HG02973 (cell line): ENCODE measurements at regions not wholly inside any gene's neighbourhood (a gene's known extent, or its start where the extent isn't known, plus 50 kb on each side); places are given as distances from the start of the nearest gene placed in this dataset.
"Not testable (repeated sequence)": the region's sequence is repeated elsewhere in the genome, so short reads cannot be mapped to it uniquely, and the experiment has no call there.

Experiments
- ATAC-seq: cut with Tn5 transposase; IDR thresholded peaks from one replicate; pipeline ENCODE4 v1.9.1; 2021; ENCODE audit warnings: moderate library complexity; ENCODE audit not compliant: unreplicated experiment

DNA sequence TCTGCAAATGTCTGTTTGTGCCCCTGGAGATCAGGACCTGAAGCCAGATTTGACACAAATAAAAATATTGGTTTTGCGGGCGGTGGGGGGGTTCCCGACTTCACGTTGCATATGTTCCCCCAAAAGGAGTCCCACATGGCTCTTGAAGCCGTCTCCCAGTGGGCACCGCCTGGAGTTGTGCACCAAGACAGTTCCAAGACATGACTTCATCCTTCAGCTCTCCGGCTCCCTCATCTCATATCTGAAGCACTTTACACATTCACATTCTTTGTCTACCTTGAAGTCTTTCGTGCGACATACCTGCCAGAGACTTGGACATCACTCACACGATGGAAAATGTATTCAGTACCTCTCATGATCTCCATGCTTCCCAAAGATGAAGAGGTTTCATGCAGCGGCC, 362.8 kb upstream of the FOXK1 start:
- no peak for ATAC-seq

DNA sequence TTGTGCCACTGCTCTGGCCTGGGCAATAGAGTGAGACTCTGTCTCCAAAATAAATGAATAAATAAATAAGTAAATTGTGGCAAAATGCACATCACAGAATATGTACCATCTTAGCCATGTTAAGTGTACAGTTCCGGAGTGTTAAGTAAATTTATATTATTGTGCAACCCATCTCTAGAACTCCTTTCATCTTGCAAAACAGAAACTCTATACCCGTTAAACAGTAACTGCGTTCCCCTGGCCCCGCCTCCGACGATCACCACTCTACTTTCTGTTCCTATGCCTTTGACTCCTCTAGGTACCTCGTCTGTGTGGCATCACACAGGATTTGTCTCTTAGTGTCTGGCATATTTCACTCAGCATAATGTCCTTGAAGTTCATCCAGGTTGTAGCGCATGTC, 356.4 kb upstream of the FOXK1 start:
- ATAC-seq, result no peak

DNA sequence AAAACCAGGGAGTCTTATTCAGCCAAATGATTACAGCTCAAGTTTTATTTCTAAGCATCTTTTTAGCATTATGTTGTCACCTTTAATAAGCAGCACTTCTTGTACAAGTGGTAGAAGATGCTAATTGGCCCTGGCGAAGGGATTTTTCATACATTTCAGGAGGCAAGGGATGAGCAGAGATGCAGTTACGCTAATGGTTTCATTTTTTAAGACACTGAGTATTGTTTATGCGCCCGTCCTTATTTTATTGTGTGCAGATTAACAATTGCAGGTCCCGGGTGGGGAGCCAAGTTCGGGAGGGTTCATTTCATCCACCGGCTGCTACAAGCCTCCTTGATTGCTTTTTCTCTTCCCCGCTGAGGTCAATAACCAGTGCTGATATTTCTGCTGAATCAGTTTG, 350.4 kb upstream of the FOXK1 start:
- no peak for ATAC-seq

DNA sequence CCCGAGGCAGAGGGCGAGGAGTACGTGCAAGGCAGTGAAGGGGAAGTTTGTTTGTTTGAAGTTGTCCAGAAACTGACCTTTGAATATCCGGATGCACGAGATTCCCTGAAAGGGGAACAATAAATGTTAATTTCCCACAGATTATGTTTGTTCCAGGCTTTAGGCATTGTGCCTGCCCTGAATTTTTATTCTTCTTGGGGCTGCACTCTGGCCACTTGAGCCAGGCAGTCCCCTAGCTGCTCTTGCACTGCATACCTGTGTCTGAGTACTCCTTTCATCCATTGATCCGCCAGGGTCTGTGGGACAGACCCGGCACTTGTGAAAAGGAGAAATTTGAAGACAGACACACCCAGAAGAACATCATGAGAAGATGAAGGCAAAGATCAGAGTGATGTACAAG, 343.5 kb upstream of the FOXK1 start:
- ATAC-seq, result no peak

DNA sequence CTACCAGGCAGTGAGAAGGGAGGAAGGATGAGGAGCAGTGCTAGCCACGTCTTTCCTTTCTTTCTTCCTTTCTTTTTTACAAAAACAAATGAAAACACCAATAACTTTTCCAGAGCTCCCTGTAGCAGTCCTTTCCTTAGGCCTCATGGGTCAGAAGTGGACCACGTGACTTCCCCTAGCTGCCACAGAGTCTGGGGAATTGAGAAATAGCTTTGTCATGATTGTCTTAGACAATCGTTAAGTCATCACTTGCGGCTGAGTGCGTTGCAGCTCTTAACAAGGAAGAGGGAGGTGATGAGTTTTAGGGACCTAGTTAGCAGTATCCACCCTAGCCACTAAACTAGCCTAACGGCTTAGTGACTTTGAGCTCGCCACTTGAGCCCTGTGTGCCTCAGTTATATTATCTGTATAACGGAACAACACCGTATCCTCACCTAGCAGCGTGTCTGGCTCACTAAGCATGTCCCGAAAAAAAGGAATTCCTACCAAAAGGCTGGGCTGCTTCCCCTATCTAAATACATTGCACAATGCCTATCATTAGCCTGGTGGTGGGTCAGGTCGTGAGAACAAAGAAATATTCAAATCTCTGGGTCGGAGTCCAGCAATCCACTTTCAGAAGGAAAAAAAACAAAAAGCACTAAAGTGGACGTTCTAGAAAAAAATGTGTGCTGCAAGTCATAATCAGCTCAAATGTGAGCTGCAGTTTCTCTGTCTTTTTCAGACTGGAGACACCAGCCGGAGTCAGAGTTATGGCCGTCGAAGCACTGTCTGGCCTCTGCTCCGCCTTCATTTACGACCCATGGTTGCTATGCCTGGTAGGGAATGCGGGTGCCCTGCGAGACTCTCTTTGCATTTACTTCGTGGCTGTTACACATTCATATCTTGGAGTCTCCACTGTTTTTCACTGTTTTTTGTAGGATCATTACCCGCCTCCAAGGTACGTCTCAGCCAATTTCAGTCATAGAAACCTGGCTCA, 338.5 kb upstream of the FOXK1 start:
- no peak for ATAC-seq

DNA sequence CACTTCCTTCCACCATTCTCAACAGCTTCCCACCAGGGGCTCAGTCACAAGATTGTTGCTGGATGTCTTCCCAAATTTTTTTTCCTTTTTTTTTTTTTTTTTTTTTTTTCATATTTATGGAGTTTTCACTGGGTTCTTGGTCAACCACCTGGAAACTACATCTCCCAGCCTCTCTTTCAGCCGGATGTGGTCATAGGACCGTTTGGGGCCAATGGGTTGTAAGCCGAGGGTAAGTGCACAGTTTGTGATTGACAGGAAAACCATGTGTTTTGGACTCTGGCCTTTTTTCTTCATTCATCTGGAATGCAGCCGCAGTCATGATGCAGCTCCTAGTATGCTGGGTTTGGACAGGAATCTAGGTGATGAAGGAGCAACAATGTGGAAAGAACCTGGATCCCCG, 337.1 kb upstream of the FOXK1 start:
- ATAC-seq, result no peak

DNA sequence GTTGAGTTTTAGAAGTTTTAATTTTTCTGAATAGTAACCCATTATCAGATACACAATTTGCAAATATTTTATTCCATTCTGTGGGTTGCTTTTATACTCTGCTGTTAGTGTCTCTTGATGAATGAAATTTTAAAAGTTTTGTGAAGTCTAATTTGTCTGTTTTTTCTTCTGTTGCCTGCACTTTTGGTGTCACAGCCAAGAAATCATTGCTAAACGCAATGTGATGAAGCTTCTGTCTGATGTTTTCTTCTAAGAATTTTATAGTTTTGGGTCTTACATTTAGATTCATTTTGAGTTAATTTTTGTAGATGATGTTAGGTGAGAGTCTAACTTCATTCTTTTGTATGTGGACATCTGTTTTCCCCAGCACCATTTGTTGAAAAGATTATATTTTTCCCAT, 330.0 kb upstream of the FOXK1 start:
- ATAC-seq, result no peak

DNA sequence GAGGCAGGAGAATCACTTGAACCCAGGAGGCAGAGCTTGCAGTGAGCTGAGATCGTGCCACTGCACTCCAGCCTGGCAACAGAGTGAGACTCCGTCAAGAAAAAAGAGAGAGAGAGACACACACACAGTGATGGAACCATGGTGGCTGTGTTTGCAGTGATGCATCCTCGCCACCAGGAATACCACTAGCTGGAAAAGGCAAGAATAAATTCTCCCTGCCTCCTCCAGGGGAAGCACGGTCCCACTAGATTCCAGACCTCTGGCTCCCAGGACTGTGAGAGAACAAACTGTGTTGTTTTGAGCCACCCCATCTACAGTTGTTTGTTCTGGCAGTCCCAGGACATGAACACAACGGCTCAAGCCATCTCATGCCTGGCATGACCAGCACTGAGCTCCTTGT, 320.3 kb upstream of the FOXK1 start:
- ATAC-seq, result no peak

DNA sequence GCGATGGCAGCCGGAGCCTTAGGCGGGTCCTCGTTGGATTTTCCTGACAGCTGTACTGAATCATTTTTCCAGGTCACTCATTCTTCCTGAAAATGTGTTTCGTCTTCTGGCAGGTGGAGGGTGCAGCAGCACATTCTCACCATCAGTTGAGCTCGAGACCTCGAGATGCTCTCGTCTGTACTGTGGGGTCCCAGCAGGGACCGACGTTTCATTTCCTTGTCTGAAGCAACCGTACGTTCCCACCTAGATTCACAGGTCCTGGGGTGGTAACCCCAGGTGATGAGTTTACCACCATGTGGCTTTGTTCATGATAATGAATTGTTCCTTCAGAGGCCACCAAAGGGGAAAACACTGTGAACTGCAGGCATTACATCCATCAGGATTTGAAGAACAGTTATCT, 298.5 kb upstream of the FOXK1 start:
- ATAC-seq, result no peak

DNA sequence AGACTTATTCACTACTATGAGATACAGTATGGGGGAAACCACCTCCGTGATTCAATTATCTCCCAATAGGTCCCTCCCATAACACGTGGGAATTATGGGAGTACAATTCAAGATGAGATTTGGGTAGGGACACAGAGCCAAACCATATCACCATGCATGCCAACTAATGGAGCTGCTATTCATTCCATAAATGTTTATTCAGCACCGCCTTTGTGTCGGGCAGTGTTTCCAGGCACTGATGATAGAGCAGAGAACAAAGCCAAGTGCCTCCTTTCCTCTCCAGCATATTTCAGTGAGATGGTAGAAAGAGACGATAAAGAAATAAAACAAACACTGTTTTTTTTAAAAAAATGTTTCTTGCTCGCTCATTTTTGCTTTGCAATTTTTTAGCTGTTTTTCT, 295.9 kb upstream of the FOXK1 start:
- ATAC-seq, result no peak

DNA sequence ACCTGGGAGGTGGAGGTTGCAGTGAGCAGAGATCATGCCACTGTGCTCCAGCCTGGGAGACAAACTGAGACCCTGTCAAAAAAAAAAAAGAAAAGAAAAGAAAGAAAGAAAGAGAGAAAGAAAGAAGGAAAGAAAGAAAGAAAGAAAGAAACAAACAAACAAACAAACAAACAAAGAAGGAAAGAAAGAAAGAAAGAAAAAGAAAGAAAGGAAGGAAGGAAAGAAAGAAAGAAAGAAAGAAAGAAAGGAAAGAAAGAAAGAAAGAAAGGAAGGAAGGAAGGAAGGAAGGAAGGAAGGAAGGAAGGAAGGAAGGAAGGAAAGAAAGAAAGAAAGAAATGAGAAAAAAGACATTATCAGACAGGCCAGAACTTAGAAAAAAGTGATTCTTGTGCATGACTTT, 291.0 kb upstream of the FOXK1 start:
- not testable (repeated sequence) for ATAC-seq

DNA sequence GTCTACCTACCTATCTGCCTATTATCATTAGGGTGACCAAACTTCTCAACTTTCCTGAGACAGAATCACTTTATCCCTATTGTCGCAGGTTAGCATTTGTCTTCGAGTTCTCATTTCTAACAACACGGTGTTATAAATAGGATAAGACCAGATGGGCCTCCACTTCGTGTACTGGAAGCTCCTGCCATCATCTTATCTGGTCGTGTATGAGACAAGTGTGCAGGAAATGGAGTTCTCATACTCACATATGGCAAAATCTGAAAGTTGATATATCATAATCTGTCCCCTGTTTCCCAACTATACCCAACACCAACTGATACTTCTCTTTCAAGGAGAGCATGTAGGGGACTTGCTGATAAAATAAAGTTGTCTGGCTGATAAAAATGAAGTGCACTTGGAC, 287.4 kb upstream of the FOXK1 start:
- ATAC-seq, result no peak

DNA sequence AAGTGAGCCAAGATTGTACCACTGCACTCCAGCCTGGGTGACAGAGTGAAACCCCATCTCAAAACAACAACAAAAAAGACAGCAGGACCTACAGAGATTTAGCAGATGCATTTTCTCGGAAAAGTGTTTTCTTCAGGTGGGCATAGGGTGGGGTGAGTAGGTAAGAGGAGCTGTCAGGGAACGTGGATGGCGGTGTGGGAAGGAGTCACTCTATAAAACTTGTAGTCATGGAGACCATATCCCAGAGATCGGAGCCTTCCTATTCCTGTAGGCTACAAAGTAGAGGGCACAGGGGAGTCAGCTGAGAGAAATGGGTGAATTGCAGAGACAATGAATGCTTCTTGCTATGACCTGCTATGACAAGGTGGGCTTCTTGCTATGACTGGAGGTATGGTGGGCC, 283.0 kb upstream of the FOXK1 start:
- ATAC-seq, result no peak

DNA sequence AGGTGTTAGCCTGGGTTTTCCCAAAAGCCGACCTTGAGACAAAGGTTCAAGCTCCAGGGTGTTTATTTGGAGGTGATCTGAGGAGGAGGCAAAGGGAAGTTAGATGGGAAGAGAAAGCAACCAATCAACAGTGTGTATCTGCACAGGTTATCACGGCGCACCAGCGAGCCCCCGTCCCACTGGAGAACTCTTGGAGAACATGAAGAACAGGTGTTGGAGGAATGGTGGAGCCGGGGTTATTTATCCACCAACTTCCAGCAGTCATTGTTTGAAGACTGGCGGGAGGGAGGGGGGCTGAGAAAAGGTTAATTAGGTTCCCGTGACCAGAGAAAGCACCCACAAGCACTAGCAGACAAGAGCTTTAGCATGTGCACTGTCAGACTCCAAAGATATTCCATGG, 282.5 kb upstream of the FOXK1 start:
- ATAC-seq, result no peak

DNA sequence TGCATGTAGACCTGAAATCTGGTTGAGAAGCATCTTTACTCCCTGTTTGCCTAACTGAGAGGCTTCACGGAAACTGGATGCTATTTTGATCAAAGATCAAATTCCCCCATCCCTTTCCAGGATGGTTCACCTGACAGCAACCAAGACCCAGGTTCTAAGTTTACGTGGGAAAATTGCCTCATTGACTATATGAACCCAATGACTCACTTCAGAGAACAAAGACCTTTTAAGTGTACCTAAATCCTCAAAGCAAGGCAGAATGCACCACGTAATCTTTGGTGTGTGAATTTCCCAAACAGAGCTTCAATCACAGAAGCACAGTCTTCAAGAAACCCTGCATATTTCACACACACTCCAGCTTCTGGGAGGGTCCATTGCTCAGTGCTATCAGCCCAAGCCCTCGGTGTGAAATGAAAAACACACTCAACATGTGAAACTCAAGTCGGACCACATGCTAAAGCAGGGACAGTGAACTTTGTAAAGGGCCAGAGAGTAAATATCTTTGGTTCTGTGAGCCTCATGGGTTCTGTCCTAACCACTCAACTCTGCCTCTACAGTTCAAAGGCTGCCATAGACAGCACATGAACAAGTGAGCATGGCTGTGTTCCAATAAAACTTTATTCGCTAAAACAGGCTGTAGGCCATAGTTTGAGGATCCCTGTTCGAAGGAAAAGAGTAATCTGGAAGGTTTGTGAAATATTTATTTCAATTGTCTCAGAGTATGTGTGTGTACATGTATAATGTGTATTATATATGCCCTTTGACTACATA, 275.6 kb upstream of the FOXK1 start:
- ATAC-seq, result no peak

DNA sequence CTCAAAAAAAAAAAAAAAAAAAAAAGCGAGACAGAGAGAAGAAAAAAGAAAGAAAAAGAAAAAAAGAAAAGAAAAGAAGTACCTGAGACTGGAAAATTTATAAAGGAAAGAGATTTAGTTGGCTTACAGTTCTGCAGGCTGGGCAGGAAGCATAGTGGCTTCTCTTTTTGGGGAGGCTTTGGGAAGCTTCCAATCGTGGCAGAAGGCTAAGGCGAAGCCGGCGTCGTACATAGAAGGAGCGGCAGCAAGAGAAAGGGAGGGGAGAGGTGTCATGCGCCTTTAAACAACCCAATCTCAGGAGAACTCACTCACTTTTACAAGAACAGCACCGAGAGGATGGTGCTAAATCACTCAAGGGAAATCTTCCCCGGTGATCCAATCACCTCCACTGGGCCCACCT, 272.1 kb upstream of the FOXK1 start:
- no peak for ATAC-seq

DNA sequence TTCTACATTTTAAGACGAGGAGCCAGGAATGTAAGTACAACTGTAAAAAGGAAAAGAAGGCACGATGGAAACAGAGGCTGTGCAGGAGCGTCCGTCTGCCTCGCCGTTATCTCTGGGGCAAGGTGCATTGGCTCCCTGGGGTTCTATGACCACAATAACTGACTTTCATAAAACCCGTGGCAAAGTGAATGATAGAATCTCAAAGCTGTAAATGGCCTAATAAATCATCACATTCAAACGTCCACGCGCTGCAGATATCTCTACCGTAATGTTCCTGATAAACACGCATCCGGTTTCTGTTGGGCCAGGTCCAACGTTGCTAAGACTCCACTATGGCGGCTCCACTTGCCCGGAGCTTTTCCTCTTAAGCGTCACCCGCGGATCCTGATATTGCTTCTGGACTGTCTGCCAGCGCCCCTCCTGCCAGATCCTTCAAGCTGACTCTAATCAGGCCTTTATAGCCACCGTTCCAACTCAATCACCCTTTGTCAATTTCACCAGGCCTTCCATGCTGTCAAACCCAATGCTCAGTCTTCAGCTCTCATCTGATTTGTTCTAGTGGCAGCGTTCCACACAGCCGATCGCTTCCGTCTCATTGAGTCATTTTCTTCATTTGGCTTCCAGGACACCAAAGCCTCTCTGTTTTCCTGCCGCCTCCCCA, 265.6 kb upstream of the FOXK1 start:
- ATAC-seq, result no peak

DNA sequence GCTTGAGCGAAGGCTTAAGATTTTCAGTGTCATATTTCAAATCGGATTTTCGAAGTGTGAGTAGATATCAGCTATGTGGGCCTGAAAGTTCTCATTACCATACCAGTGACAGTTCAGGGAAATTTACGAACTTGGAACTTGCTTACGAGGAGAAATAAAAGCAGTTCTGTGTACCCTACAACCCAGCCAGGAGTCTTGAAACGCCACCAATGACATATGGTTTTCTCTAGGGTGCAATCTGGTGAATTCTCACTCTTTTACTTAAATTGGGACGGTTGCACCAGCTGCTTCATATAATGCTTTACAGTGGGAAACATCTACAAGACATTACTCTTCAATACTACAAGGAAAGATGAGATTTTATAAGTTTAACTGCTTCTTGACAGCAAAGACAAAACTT, 253.6 kb upstream of the FOXK1 start:
- no peak for ATAC-seq

DNA sequence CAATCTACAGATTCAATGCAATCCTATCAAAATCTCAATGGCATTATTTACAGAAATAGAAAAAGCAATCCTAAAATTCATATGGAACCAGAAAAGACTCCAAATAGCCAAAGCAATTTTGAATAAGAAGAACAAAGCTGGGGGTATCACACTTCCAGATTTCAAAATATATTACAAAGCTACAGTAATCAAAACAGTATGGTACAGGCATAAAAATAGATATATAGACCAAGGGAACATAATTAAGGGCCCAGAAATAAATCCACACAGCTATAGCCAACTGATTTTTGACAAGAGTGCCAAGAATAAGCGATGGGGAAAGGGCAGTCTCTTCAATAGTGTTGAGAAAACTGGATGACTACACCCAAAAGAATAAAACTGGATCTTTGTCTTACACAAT, 251.9 kb upstream of the FOXK1 start:
- no peak for ATAC-seq

DNA sequence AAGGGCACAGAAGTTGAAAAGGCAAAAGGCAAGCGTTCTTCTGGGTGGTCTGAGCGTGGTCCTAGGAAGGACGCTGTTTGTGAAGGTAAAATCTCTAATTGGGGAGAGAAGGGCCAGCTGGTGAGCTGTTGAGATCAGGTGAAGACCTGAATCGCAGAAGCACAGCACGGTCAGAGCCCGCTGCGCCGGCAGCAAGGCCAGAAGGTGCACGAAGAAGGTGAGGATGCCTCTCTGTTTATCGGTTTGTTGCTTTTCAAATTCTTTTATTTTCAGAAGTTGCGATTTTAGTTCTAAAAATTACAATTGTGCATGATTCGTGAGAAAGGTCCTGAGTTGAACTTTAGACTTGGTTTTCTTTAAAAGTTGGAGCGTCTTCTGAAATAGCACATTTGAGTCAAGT, 247.8 kb upstream of the FOXK1 start:
- ATAC-seq, result no peak

DNA sequence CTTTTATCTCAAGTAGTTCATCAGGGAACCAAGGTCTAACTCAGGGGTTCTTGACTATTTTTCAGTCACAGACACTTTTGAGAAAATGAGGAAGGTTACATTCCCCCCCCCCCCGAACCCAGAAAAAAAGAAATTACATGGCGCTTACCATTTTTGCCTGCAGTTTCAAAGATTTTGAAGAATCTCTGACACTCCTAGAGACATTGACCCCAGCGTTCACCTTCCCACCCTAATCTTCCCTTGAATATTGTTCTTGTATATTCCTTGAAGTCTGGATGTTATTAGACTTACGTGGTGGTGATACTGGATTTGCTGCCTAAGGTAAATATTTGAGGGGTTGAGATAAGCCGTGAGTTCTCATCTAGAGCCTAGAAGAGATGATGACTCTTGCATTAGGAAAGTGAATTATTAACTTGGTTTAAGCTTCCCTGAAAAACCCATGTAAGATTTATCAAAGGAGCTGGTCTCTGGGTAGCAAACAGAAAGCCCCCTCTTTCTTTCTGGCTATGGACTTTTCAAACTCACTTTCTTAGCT, 245.7 kb upstream of the FOXK1 start:
- ATAC-seq, result no peak
